Medulla oblongata (tissue), 1 donor: ENCODE measurements at regions not wholly inside any gene's neighbourhood (a gene's known extent, or its start where the extent isn't known, plus 50 kb on each side); places are given as distances from the start of the nearest gene placed in this dataset.

ENCODE experiments used
- DNase-seq: peaks from one replicate; pipeline ENCODE4 v3.0.0-alpha.2; 2015; ENCODE audit errors: extremely low spot score

DNA sequence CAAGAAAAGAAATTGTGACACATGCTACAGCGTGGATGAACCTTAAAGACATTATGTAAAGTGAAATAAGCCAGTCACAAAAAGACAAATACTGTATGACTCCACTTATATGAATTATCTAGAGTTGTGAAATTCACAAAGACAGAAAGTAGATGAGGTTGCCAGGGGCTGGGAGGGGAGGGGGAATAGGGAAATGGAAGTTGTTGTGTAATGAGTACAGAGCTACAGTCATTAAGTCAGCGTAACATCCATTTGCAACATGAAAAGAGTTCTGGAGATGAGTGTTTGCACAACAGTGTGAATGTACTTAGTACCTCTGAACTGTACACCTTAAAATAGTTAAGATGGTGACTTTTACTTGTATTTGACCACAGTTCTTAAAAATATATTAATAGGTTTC, 112.1 kb upstream of the CDK1 start:
- no peak for DNase-seq

DNA sequence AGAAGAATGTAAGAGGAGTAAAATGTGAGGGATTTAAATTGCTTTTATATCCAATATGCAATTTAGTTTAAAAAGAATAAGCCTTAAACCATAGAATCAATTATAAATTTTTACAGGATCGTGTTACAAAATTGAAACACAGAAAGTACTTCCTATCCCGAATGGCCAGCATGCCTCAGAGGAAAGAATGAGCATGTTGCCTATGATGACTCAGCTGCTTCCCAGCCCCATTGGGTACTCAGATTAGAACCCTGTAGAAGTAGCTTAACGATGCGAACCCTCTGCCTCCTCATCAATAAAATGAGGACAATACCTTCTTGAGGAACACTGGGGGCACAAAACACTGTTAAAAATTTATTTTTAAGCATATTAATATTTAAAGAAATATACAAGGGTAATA, 113.4 kb upstream of the CDK1 start:
- no peak for DNase-seq

GRCh38 chr10:60663850-60664249, 114.4 kb upstream of the CDK1 start:
- DNase-seq = no peak

DNA sequence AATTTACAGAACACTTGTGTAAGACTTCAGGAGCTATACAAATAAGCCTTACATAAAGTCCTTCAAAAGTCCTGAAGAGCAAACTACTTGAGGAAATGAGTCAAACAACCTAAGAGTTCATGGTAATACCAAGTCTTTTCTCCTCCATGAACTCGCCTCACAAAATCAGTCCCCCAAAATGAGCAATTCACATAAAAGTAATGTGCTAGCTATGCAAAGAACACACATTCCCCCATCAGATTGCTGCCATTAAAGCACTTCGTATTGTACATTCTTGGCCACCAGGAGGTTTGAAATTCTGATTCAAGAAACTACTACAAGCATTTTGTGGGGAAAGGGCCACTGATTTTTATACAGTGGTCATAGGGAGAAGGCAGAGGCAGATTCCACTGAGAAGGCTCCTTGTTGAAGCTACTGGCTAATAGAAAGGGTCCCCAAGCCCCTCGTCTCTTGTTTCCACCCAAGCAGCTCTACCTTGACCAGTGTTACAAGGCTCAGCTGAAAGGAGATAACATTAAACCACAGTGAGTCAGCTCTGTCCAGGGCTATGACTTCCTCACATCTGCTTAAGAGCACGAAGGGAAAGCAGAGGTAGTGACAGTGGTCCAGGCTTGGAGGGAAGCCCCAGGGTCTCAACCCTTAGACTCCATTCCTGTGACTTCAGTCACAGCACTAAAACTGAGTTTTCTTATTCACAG, 115.2 kb upstream of the CDK1 start:
- DNase-seq = no peak

DNA sequence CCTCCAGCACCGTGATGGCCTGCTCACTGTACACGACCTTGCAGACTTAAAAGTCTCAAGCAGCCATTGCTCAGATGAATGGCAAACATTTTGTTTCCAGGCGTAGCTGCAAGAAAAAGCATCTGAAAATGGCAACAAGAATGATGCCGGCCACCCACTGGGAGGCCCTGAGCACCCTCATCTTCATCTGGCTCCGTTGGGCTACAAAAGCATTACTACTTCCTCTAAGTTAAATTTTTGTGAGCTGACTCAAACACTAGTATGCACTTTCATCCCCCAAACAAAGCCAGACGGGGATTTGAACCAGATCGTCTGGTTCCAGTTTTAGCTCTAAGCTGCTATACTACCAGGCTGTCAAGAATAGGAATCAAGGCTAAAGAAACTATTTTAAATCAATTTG, 116.6 kb upstream of the CDK1 start:
- no peak for DNase-seq

DNA sequence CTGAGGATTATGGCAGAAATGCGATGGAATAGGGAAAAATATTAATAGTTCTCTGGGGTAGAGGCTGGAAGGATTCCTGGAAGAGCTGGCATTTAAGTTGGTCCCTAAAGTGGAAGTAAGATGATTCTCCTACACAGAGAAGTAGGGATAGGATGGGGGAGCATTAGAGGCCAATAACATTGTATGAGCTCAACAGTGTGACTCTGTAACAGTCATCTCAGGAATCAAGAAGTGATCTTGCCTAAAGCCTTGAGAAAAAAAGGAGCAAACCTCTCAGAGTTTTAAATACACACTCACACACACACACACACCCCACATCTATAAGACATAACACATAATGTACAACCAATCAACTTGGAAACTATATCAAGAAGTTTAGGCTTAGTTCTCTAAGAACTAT, 117.7 kb upstream of the CDK1 start:
- no peak for DNase-seq

- no peak for DNase-seq
These were observed 123.3 kb upstream of the CDK1 start for GRCh38 chr10:60654813-60655464.

DNA sequence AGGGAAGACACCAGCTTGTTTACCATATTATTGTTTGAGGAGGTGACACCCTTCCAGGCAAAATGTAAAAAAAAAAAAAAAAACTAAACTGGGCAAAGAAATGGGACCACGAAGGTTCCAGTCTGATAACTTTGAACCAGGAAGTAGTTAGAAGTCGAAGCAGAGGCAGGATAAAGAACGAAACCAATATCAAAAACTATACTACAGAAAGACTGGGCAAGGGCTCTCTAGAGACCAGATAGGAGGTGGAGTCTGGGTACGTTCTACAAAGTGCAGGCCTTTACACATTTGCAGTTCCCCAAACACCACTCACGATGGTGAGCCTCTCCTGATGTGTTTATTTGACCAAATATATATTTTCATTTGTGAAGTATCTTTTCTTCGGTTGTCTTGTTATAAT, 125.7 kb upstream of the CDK1 start:
- DNase-seq = no peak

DNA sequence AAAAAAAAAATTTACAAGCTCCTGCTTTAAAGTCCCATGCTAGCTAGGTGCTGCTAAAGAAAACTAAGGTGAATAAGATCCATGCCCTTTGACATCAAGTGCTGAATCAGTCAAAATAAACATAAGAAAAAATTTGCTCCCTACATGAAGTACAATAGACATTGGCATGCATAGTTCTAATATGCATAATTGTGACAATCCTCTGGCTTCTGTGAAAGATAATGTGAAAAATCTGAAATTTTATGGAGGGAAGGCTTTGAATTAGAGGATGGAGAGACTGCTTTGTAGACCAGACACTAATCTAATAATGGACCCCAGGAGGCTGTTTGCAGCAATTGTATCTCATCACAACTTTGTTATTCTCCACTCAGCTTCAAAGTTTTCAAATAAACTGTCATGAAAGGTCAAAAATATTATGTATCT, 127.9 kb upstream of the CDK1 start:
- no peak for DNase-seq

DNA sequence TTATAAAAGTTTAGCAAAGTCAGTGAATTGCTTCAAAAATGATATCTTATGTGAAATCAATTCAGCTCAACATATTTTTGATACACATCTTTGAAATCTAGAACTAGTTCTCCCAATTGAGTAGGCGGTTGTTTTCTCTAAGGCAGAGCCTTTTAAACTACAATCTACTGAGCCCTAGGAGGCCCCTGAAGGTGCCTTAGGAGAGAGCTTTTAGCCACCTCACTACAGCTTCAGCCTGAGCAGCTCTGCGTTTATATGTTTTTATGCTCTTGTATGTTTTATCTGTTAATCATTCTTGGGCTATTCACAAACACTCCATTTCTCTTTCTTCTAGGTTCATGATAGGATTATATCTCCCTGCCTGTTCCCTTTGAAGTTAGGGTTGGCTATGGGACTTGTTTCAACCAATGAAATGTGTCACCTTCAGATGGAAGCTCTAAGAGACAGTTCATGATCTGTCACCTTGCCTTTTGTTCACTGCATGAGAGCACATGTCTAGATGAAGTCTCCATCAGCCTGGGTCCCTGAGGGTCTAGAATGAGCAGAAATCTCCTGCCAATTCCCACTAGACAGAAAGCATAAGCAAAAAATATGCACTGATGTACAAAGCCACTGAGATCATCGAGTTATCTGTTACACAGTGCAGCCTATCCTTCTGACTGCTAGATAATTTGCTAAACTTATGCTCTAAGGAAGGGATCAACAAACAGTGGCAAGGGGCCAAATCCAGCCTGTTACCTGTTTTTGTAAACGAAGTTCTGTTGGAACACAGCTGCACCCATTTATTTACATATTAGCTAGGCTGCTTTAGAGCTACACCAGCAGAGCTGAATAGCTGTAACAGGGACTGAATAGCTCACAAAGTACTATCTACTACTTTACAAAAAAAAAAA, 128.5 kb upstream of the CDK1 start:
- DNase-seq = no peak

DNA sequence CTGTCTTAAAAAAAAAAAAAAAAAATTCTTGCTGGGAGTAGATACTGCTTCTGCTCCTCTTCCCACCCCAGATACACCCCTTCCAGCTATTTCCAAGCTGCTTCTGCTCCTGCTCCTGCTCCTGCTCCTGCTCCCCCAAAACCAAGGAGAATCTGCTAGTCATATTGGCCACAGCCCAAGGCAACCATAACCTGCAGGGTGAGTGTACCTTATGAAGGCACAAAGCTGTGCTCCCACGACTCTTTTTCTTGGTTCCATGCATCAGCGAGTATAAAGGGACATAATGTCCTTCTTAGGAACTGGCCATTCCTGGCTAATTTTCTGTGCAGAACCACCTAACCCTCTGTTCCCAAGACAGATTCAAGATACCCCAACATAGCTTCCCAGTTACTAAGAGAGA, 129.5 kb upstream of the CDK1 start:
- DNase-seq = no peak

DNA sequence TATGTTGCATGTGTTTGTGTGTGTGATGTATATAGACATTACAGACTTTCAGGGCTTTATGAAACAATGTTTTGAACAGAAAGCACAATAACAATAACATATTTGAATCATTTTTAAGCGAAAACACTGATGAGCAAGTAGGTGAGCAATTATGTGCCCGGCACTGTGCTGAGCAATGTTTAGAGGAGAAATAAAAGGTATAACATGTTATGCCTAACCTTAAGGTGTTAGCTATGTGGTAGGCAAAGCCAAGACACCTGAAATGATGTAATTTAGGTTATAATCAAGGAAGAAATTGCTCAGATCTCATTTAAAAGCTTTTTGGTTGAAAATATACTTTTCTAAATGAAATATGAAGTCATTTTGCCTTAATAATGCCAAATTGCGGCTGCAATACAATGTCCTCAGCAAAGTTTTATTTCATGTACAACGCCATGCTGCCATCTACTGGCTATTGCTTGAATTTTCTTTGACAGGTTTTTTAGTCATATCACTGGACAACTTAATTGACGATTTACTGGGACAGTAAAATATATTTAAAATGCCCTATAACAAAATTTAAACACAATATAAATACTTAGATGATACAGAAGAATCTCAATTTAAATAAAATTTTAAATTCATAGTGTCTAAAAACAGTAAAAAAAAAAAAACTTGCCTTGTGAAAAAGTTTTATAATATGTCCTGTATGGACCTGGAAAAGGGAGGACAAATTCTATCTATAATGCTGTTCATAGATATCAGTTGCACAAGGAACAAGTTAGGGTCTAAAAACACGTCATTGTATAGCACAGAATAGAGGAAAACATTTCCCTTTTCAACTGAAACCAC, 131.1 kb upstream of the CDK1 start:
- peak; percentile 86 for DNase-seq

DNA sequence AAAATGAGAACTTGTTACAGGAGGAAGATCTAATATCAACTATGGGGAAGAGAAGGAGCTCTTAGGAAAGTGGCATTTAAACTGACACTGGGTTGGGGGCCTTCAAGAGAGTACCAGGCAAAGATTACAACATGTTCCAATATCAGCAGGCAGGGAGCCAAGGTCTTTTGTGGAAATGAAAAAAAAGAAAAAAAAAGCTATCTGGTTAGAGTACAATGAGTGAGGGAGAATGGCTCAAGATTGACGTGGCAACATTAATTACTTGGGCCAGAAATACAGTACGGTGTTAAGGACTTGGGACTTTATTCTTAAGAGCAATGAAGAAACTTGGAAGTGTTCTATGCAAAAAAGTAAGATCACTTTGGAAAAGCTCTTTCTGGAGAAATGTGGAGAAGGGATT, 132.3 kb upstream of the CDK1 start:
- no peak for DNase-seq

DNA sequence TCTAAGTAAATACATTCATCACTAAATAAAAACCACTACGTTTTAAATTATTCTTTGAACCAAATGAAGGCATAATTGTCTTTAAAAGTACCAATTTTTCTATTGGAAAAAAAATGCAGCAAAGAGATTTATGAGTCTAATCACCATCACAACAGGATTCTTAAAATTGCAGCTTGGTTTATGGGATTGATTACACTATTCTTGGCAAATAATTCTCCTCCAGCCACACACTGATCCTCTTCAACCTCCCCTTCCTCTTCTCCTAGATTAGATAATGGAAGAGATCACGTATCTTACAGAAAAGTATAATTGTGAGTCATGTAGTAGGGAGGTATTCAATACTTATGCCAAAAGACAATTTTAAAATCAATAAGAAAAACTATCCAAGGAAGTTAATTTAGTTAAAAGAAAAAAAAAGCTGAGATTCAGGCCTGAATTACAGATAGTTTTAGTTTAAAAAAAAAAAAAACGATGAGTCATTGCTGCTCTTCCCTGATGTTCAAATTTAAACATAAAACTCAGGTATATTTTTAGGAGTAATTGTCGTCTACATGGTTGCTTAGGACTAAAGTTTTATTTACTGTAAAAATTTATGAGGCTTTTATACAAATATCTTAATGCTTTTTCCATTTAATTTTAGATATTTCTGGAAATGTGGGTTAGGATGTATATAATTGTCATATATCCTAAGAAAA, 133.7 kb upstream of the CDK1 start:
- no peak for DNase-seq

DNA sequence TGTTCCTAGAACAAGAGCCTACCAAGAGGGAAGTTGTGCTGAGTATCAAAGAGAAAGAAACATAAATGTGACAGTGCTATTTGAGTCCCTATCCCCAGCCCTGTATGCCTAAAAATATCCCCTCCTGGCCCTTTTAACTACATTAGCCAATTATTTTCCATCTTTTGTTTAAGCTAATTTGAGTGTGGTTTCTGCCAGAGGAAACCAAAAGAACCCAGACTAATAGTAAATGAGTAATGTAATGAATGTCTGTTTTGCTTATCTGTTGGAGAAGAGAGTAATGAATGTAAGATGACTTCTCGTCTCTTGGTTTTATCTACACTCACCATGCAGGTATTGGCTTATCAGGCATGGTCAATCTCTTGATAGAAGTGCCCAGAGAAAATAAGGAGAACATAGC, 134.4 kb upstream of the CDK1 start:
- DNase-seq = no peak

GRCh38 chr10:60629332-60629731, 148.9 kb upstream of the CDK1 start:
- DNase-seq = no peak

DNA sequence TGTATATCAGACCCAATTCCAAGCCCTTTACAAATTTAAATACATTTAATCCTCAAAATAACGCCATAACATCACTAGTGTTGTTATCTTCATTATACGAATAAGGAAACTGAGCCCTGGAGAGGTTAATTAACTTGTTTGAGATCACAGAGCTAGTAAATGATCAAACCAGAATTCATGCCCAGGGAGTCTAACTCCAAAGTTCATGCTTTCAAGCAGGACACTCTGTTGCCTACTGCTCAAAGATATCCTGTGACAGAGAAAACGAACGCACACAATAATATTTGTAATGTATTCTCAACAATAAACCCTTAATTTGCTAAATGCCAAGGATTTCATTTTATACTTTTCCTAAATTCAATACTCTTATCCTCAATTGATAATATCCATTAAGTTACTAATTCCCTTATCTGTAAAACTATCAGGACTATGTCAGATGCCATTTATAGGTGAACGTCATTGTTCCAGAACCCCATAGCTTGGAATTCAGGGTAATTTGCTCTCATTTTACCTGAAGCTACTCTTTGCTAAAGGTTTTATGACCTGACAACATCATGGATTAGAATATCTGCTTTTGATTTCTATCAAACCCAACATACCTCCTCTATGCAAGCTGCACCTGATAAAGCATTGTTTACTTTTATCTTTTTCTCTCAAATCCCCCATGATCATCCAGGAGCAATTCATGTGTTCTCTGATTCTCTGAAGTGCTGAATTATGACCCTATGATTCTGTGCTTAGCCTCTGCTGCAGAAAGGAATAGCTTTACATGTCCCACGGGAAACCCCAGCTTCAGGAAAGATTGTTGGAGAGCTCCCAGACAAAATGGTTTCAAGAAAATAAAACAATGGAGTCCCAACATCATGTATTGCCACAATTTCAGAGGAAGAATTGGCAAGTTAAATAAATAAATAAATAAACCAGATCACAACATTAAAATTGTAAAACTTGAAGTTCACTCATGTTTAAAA, 150.2 kb upstream of the CDK1 start:
- DNase-seq = no peak

GRCh38 chr10:60626037-60626436, 152.2 kb upstream of the CDK1 start:
- no peak for DNase-seq

DNA sequence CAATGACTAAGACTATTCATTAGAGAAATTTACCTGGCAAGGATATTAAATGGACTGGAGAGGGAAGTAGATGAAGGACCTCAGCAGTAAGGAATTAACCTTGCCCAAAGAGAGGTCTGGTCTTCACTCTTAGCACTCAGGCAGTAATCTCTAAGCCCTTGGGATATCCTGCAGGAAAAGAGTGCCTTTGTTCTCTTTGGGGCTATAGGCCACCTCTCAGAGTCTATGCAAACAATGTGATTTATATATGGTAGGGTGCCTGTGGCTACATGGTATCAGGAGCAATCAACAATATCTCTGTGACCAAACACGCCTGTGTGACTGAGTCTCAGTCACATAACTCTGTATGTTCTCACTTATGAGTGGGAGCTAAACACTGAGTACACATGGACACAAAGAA, 154.7 kb upstream of the CDK1 start:
- no peak for DNase-seq

- DNase-seq = no peak
These were observed 157.3 kb upstream of the CDK1 start for GRCh38 chr10:60621018-60621417.
